ENCODE measurements at regions not wholly inside any gene's neighbourhood (a gene's known extent, or its start where the extent isn't known, plus 50 kb on each side); places are given as distances from the start of the nearest gene placed in this dataset.

DNA sequence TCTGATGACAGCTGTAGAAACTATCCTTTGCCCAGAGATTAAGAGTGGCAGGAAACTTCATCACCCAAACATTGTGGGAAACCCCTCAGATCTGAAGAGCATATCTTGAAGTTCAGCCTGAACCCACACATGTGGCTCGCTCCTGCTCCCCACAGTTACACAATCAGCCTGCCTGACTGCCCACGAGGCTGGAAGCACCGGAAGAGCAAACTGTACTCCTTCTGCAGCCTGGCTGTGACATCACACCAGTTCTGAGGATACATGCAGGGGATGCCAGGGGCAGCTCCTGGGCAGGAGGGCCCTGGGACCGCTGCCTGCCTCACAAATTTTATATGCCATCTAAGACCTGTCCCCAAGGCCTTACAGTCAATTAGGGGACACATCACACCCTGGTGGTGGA lies 444.4 kb downstream of the BUD13 start:
- no peaks in the 10 kb centered on the region for H3K9me2 ChIP-seq
- ChIA-PET POLR2A (no interaction called here), CTCF (interaction anchor here (1.0 kb wide), 1 partner anchor 313 kb away, joined by 4 read pairs; no protein-coding TSS in a partner anchor)
- H3K9ac ChIP-seq: no peak overlapping the region
- no peak overlapping the region for H2AFZ ChIP-seq (ENCODE audit: low read depth)
- DNase-seq: no peak
- H3K36me3 ChIP-seq (replicated peaks in 1 of 2; ENCODE audit: control insufficient read depth in 1 of 2, insufficient read depth in 2 of 2, low read length in 1 of 2): no peaks in the 10 kb centered on the region
- no peak overlapping the region for H3K4me3 ChIP-seq (ENCODE audit: low read depth in 2 of 2, low read length in 1 of 2)
- H3K4me1 ChIP-seq (ENCODE audit: control insufficient read depth in 1 of 2, insufficient read depth in 2 of 2, low read depth in 1 of 2, low read length in 1 of 2): peaks cover 0 to 8% of the 10 kb centered on the region in 2 experiments; a peak in 1 of 4 replicates
- H4K20me1 ChIP-seq (ENCODE audit: insufficient read depth): no peaks in the 10 kb centered on the region
- H3K4me2 ChIP-seq: no peak overlapping the region
- no peak overlapping the region for H3K27ac ChIP-seq (ENCODE audit: low read depth in 2 of 2, low read length in 1 of 2)
- 20% methylated on average over 1 of the region's 4 CpGs for WGBS (ENCODE audit: low lambda C conversion rate)
- no peaks in the 10 kb centered on the region for H3F3A ChIP-seq (replicated peaks; ENCODE audit: insufficient read depth)
- H3K27me3 ChIP-seq (ENCODE audit: insufficient read depth): no peaks in the 10 kb centered on the region; the same call in 1 of the 2 replicates
- H3K79me2 ChIP-seq (ENCODE audit: insufficient read depth): no peaks in the 10 kb centered on the region
- no peaks in the 10 kb centered on the region for H3K9me3 ChIP-seq
- TF ChIP-seq ELF1 (IDR thresholded peaks at IDR 0.05): no peak
- no peak for TF ChIP-seq RAD21 (IDR thresholded peaks at IDR 0.05; ENCODE audit: low read length)
- TF ChIP-seq TAF1 (IDR thresholded peaks at IDR 0.05; ENCODE audit: borderline replicate concordance, low read depth, low read length): no peak
- TF ChIP-seq, protein P1, sequence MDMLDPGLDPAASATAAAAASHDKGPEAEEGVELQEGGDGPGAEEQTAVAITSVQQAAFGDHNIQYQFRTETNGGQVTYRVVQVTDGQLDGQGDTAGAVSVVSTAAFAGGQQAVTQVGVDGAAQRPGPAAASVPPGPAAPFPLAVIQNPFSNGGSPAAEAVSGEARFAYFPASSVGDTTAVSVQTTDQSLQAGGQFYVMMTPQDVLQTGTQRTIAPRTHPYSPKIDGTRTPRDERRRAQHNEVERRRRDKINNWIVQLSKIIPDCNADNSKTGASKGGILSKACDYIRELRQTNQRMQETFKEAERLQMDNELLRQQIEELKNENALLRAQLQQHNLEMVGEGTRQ (IDR thresholded peaks at IDR 0.05; ENCODE audit: borderline replicate concordance, low read depth, low read length): no peak
- TF ChIP-seq CHD2 (IDR thresholded peaks at IDR 0.05; ENCODE audit: low read length, partially characterized antibody): no peak
- TF ChIP-seq, protein P2, sequence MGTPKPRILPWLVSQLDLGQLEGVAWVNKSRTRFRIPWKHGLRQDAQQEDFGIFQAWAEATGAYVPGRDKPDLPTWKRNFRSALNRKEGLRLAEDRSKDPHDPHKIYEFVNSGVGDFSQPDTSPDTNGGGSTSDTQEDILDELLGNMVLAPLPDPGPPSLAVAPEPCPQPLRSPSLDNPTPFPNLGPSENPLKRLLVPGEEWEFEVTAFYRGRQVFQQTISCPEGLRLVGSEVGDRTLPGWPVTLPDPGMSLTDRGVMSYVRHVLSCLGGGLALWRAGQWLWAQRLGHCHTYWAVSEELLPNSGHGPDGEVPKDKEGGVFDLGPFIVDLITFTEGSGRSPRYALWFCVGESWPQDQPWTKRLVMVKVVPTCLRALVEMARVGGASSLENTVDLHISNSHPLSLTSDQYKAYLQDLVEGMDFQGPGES (IDR thresholded peaks at IDR 0.05; ENCODE audit: low read depth, low read length): no peak
- TF ChIP-seq, protein P3, sequence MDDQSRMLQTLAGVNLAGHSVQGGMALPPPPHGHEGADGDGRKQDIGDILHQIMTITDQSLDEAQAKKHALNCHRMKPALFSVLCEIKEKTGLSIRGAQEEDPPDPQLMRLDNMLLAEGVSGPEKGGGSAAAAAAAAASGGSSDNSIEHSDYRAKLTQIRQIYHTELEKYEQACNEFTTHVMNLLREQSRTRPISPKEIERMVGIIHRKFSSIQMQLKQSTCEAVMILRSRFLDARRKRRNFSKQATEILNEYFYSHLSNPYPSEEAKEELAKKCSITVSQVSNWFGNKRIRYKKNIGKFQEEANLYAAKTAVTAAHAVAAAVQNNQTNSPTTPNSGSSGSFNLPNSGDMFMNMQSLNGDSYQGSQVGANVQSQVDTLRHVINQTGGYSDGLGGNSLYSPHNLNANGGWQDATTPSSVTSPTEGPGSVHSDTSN (IDR thresholded peaks at IDR 0.05): no peak
- no peak for TF ChIP-seq MXI1 (IDR thresholded peaks at IDR 0.05; ENCODE audit: low read depth, low read length)
- TF ChIP-seq FOSL2 (IDR thresholded peaks at IDR 0.05; ENCODE audit: borderline replicate concordance, low read depth): no peak
- TF ChIP-seq SMC3 (IDR thresholded peaks at IDR 0.05; ENCODE audit: low read depth, low read length): no peak
- no peak for TF ChIP-seq TEAD4 (IDR thresholded peaks at IDR 0.05; ENCODE audit: borderline replicate concordance, insufficient read depth)
- TF ChIP-seq NFIC (IDR thresholded peaks at IDR 0.05; ENCODE audit: borderline replicate concordance): no peak
- no peak for TF ChIP-seq JUND (IDR thresholded peaks at IDR 0.05)
- TF ChIP-seq FOXM1 (IDR thresholded peaks at IDR 0.05; ENCODE audit: low read depth): no peak
- no peak for TF ChIP-seq RXRA (IDR thresholded peaks at IDR 0.05; ENCODE audit: borderline replicate concordance, low read depth)
- TF ChIP-seq MEF2A (IDR thresholded peaks at IDR 0.05; ENCODE audit: borderline replicate concordance, low read depth): no peak
- TF ChIP-seq, protein P4, sequence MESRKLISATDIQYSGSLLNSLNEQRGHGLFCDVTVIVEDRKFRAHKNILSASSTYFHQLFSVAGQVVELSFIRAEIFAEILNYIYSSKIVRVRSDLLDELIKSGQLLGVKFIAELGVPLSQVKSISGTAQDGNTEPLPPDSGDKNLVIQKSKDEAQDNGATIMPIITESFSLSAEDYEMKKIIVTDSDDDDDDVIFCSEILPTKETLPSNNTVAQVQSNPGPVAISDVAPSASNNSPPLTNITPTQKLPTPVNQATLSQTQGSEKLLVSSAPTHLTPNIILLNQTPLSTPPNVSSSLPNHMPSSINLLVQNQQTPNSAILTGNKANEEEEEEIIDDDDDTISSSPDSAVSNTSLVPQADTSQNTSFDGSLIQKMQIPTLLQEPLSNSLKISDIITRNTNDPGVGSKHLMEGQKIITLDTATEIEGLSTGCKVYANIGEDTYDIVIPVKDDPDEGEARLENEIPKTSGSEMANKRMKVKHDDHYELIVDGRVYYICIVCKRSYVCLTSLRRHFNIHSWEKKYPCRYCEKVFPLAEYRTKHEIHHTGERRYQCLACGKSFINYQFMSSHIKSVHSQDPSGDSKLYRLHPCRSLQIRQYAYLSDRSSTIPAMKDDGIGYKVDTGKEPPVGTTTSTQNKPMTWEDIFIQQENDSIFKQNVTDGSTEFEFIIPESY (IDR thresholded peaks at IDR 0.05; ENCODE audit: borderline replicate concordance, low read depth): no peak
- no peak for TF ChIP-seq POLR2AphosphoS5 (IDR thresholded peaks at IDR 0.05; ENCODE audit: low read depth, low read length)
- TF ChIP-seq, protein P5, sequence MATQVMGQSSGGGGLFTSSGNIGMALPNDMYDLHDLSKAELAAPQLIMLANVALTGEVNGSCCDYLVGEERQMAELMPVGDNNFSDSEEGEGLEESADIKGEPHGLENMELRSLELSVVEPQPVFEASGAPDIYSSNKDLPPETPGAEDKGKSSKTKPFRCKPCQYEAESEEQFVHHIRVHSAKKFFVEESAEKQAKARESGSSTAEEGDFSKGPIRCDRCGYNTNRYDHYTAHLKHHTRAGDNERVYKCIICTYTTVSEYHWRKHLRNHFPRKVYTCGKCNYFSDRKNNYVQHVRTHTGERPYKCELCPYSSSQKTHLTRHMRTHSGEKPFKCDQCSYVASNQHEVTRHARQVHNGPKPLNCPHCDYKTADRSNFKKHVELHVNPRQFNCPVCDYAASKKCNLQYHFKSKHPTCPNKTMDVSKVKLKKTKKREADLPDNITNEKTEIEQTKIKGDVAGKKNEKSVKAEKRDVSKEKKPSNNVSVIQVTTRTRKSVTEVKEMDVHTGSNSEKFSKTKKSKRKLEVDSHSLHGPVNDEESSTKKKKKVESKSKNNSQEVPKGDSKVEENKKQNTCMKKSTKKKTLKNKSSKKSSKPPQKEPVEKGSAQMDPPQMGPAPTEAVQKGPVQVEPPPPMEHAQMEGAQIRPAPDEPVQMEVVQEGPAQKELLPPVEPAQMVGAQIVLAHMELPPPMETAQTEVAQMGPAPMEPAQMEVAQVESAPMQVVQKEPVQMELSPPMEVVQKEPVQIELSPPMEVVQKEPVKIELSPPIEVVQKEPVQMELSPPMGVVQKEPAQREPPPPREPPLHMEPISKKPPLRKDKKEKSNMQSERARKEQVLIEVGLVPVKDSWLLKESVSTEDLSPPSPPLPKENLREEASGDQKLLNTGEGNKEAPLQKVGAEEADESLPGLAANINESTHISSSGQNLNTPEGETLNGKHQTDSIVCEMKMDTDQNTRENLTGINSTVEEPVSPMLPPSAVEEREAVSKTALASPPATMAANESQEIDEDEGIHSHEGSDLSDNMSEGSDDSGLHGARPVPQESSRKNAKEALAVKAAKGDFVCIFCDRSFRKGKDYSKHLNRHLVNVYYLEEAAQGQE (IDR thresholded peaks at IDR 0.05; ENCODE audit: low read depth, low read length): no peak

Data from SK-N-SH (cell line).